ENCODE measurements at regions not wholly inside any gene's neighbourhood (a gene's known extent, or its start where the extent isn't known, plus 50 kb on each side); places are given as distances from the start of the nearest gene placed in this dataset.
"Not testable (repeated sequence)": the region's sequence is repeated elsewhere in the genome, so short reads cannot be mapped to it uniquely, and the experiment has no call there.

DNA sequence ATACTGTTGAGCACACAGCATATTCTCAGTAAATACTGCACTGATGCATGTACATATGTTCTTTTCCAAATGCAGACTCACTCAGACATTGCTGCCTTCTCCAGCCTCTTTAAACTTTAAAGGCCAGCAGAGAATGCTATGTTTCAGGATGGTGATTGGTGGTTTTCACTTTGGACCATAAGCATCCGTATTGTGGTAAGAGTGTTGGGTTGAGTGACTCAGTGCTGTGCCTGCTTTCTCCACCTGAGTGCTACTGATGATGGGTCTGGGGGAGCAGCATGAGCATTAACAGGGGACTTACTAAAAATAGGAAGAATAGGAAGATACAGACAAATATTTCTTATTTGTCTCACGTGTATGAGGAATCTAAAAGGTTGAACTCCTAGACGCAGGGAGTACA is 56.3 kb upstream of the ZNF92 start:
- DNase-seq (ENCODE audit: low read depth, low spot score), result no peak
- Histone ChIP-seq H3K27me3 (ENCODE audit: control insufficient read depth, insufficient read depth, low read length) (no peaks in the 10 kb centered on the region), H3K4me3 (ENCODE audit: low read length) (no peak overlapping the region), H3K36me3 (ENCODE audit: control insufficient read depth, insufficient read depth, low read length) (no peaks in the 10 kb centered on the region; the same call in 1 of the 2 replicates), H3K27ac (ENCODE audit: low read length) (no peak overlapping the region), H3K4me1 (ENCODE audit: control insufficient read depth, insufficient read depth, low read length) (no peaks in the 10 kb centered on the region), H3K9me3 (ENCODE audit: control insufficient read depth, insufficient read depth, low read length) (no peaks in the 10 kb centered on the region)
- no CpG with 5 or more reads among the region's 3 CpGs for WGBS (ENCODE audit: insufficient coverage, insufficient read length)

DNA sequence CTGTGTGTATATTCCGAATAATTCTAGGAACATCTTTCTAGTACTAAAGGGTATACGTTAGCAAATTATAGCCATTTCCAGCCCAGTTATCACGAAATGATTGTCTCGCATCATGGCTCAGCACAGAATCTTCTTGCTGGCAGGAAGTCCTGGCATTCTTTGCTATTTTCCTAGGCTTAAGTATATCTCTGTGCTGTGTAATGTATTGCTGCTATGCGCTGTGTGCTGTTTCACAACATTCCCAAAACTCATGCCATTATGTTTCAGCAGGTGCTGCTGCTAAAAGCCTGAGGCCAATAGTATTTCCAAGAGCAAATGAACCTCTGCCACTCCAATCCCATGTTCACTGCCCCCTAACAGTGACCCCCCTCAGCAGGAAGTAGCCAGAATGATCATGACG is 62.9 kb upstream of the ZNF92 start:
- WGBS (ENCODE audit: insufficient coverage, insufficient read length), result no CpG with 5 or more reads among the region's 6 CpGs

DNA sequence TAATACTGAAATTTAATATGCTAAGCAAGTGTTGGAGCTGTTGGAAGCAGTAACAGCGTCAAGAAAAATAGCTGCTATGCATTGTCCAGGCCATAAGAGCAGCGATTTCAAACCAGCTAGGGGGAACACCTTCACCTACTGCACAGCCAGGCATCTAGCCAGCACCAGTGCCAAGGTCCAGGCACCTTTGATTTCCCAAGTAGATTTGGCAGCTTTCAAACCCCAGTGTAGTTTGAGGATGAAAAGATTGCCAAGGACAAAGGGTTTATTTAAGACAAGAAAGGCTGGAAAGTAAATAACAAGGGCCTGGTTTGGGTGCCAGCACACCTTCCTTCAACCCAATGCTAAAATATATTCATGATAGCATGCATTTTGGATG is 65.4 kb upstream of the ZNF92 start:
- Histone ChIP-seq H3K36me3 (ENCODE audit: control insufficient read depth, insufficient read depth, low read length) (peaks cover 2% of the 10 kb centered on the region; the same call in 1 of the 2 replicates), H3K27ac (ENCODE audit: low read length) (no peak overlapping the region), H3K27me3 (ENCODE audit: control insufficient read depth, insufficient read depth, low read length) (no peaks in the 10 kb centered on the region), H3K4me3 (ENCODE audit: low read length) (no peak overlapping the region), H3K4me1 (ENCODE audit: control insufficient read depth, insufficient read depth, low read length) (no peaks in the 10 kb centered on the region), H3K9me3 (ENCODE audit: control insufficient read depth, insufficient read depth, low read length) (no peaks in the 10 kb centered on the region)
- whole genome bisulfite sequencing (ENCODE audit: insufficient coverage, insufficient read length), result no CpG with 5 or more reads among the region's 2 CpGs
- no peak for DNase-seq (ENCODE audit: low read depth, low spot score)

More for the DNA sequence above, 62.9 kb upstream of the ZNF92 start:
- no peaks in the 10 kb centered on the region for H3K9me3 ChIP-seq (ENCODE audit: control insufficient read depth, insufficient read depth, low read length)
- no peak for DNase-seq (ENCODE audit: low read depth, low spot score)
- H3K4me1 ChIP-seq (ENCODE audit: control insufficient read depth, insufficient read depth, low read length), result no peaks in the 10 kb centered on the region
- H3K36me3 ChIP-seq (ENCODE audit: control insufficient read depth, insufficient read depth, low read length), result peaks cover 2% of the 10 kb centered on the region; the same call in 1 of the 2 replicates
- no peak overlapping the region for H3K27ac ChIP-seq (ENCODE audit: low read length)
- no peak overlapping the region for H3K4me3 ChIP-seq (ENCODE audit: low read length)
- no peaks in the 10 kb centered on the region for H3K27me3 ChIP-seq (ENCODE audit: control insufficient read depth, insufficient read depth, low read length)

DNA sequence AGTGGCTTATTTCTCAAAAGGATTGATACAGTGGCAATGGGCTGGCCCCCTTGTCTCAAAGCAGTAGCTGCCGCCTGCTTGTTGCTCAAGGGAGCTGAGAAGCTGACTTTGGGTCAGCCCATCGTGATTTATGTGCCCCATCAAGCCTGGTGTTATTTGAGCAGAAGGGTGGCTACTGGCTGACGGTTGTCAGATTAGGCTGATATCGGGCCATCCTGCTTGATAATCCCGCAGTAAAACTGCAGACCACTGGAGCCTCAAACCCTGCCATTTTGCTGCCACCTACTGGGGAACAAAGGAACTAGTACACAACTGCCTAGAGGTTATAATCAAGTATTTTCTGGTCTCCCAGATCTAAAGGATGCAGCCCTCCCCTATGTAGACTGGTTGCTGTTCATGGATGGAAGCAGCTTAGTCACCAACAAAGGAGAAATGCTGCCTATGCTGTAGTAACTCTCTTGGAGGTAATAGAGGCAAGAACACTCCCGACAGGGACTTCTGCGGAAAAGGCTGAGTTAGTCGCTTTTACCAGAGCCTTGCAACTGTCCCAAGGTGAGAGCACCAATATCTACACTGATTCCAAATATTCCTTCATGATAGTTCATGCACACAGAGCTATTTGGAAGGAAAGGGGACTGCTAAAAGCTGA is 65.9 kb upstream of the ZNF92 start:
- Histone ChIP-seq H3K27ac (ENCODE audit: low read length) (no peak overlapping the region), H3K36me3 (ENCODE audit: control insufficient read depth, insufficient read depth, low read length) (peaks cover 2% of the 10 kb centered on the region; the same call in 1 of the 2 replicates), H3K4me3 (ENCODE audit: low read length) (no peak overlapping the region), H3K27me3 (ENCODE audit: control insufficient read depth, insufficient read depth, low read length) (no peaks in the 10 kb centered on the region), H3K4me1 (ENCODE audit: control insufficient read depth, insufficient read depth, low read length) (no peaks in the 10 kb centered on the region), H3K9me3 (ENCODE audit: control insufficient read depth, insufficient read depth, low read length) (no peaks in the 10 kb centered on the region)
- WGBS (ENCODE audit: insufficient coverage, insufficient read length), result no CpG with 5 or more reads among the region's 8 CpGs
- peak; percentile 73 for DNase-seq (ENCODE audit: low read depth, low spot score)

DNA sequence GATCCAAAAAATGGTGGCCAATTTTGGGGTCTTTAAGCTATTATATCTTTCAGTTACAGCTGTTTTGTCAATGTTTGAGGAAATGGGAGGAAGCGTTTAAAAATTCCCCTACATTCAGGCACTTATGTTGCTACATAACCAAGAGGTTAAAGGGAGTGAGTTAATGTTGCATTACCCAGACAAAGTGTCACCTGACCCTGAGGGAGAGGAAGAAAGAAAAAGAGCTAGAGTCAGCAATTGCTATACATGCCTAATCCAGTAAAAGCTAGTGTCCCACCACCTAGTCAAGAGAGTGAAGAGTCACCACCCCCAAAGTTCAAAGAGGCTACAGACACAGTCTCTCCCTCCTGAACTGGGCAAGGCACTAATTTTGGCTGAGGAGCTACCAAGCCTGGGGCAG is 69.5 kb upstream of the ZNF92 start:
- WGBS (ENCODE audit: insufficient coverage, insufficient read length), result no CpG with 5 or more reads among the region's 1 CpG
- no peaks in the 10 kb centered on the region for H3K27me3 ChIP-seq (ENCODE audit: control insufficient read depth, insufficient read depth, low read length)

GRCh38 chr7:65302883-65303282 is 70.8 kb upstream of the ZNF92 start:
- Histone ChIP-seq H3K4me1 (ENCODE audit: control insufficient read depth, insufficient read depth, low read length) (no peaks in the 10 kb centered on the region), H3K27me3 (ENCODE audit: control insufficient read depth, insufficient read depth, low read length) (no peaks in the 10 kb centered on the region), H3K9me3 (ENCODE audit: control insufficient read depth, insufficient read depth, low read length) (no peaks in the 10 kb centered on the region), H3K36me3 (ENCODE audit: control insufficient read depth, insufficient read depth, low read length) (no peaks in the 10 kb centered on the region), H3K27ac (ENCODE audit: low read length) (no peak overlapping the region), H3K4me3 (ENCODE audit: low read length) (no peak overlapping the region)
- WGBS (ENCODE audit: insufficient coverage, insufficient read length), result no CpG with 5 or more reads among the region's 1 CpG
- no peak for DNase-seq (ENCODE audit: low read depth, low spot score)

More for the DNA sequence above, 69.5 kb upstream of the ZNF92 start:
- Histone ChIP-seq H3K36me3 (ENCODE audit: control insufficient read depth, insufficient read depth, low read length) (no peaks in the 10 kb centered on the region), H3K4me1 (ENCODE audit: control insufficient read depth, insufficient read depth, low read length) (no peaks in the 10 kb centered on the region), H3K9me3 (ENCODE audit: control insufficient read depth, insufficient read depth, low read length) (no peaks in the 10 kb centered on the region), H3K4me3 (ENCODE audit: low read length) (no peak overlapping the region), H3K27ac (ENCODE audit: low read length) (no peak overlapping the region)
- no peak for DNase-seq (ENCODE audit: low read depth, low spot score)

DNA sequence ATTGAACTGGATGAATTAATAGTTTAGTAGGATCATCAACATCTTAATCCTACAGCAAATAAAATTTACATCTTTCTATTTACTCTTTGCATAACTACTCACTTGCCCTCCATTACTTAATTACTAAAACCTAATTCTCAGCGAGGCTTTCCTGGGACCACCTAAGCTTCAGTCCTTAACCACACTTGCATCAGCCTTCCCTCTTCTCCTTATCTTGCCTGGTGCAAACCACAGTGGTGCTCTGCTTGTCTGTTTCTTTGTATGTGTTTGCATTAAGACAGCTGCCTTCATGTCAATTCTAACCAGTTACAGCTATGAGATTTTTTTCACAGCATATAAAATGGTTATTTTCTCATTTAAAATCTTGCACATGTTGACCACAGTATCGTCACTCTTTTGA is 72.6 kb upstream of the ZNF92 start:
- WGBS (ENCODE audit: insufficient coverage, insufficient read length), result no CpG with 5 or more reads among the region's 2 CpGs
- H3K4me1 ChIP-seq (ENCODE audit: control insufficient read depth, insufficient read depth, low read length), result no peaks in the 10 kb centered on the region

GRCh38 chr7:65295409-65295808 is 78.2 kb upstream of the ZNF92 start:
- no peaks in the 10 kb centered on the region for H3K4me1 ChIP-seq (ENCODE audit: control insufficient read depth, insufficient read depth, low read length)
- no peaks in the 10 kb centered on the region for H3K27me3 ChIP-seq (ENCODE audit: control insufficient read depth, insufficient read depth, low read length)
- H3K9me3 ChIP-seq (ENCODE audit: control insufficient read depth, insufficient read depth, low read length), result no peaks in the 10 kb centered on the region
- WGBS (ENCODE audit: insufficient coverage, insufficient read length), result no CpG with 5 or more reads among the region's 2 CpGs
- H3K36me3 ChIP-seq (ENCODE audit: control insufficient read depth, insufficient read depth, low read length), result no peaks in the 10 kb centered on the region
- H3K27ac ChIP-seq (ENCODE audit: low read length), result no peak overlapping the region
- DNase-seq (ENCODE audit: low read depth, low spot score), result no peak
- no peak overlapping the region for H3K4me3 ChIP-seq (ENCODE audit: low read length)

More for the DNA sequence above, 72.6 kb upstream of the ZNF92 start:
- no peaks in the 10 kb centered on the region for H3K9me3 ChIP-seq (ENCODE audit: control insufficient read depth, insufficient read depth, low read length)
- no peak for DNase-seq (ENCODE audit: low read depth, low spot score)
- H3K27me3 ChIP-seq (ENCODE audit: control insufficient read depth, insufficient read depth, low read length), result no peaks in the 10 kb centered on the region
- no peak overlapping the region for H3K4me3 ChIP-seq (ENCODE audit: low read length)
- no peak overlapping the region for H3K27ac ChIP-seq (ENCODE audit: low read length)
- no peaks in the 10 kb centered on the region for H3K36me3 ChIP-seq (ENCODE audit: control insufficient read depth, insufficient read depth, low read length)

GRCh38 chr7:65290340-65290739 is 83.3 kb upstream of the ZNF92 start:
- not testable (repeated sequence) for H3K4me3 ChIP-seq (ENCODE audit: low read length); DNase-seq (ENCODE audit: low read depth, low spot score); H3K27me3 ChIP-seq (ENCODE audit: control insufficient read depth, insufficient read depth, low read length); H3K4me1 ChIP-seq (ENCODE audit: control insufficient read depth, insufficient read depth, low read length); H3K27ac ChIP-seq (ENCODE audit: low read length); H3K36me3 ChIP-seq (ENCODE audit: control insufficient read depth, insufficient read depth, low read length); H3K9me3 ChIP-seq (ENCODE audit: control insufficient read depth, insufficient read depth, low read length)
- WGBS (ENCODE audit: insufficient coverage, insufficient read length), result no CpG with 5 or more reads among the region's 9 CpGs

DNA sequence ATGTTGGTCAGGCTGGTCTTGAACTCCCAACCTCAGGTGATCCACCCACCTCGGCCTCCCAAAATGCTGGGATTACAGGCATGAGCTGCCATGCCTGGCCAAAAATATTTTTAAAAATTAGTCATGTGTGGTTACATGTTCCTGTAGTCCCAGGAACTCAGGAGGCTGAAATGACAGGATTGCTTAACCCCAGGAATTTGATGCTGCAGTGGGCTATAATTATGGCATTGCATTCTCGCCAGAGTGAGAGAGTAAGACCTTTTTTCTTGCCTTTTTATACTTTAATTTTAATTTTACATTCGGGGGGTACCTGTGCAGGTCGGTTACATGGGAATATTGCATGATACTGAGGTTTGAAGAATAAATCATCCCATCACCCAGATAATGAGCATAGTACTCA is 86.6 kb upstream of the ZNF92 start:
- Histone ChIP-seq H3K4me3 (ENCODE audit: low read length) (no peak overlapping the region), H3K27me3 (ENCODE audit: control insufficient read depth, insufficient read depth, low read length) (no peaks in the 10 kb centered on the region), H3K27ac (ENCODE audit: low read length) (no peak overlapping the region), H3K36me3 (ENCODE audit: control insufficient read depth, insufficient read depth, low read length) (no peaks in the 10 kb centered on the region), H3K4me1 (ENCODE audit: control insufficient read depth, insufficient read depth, low read length) (no peaks in the 10 kb centered on the region), H3K9me3 (ENCODE audit: control insufficient read depth, insufficient read depth, low read length) (no peaks in the 10 kb centered on the region)
- DNase-seq (ENCODE audit: low read depth, low spot score), result no peak
- WGBS (ENCODE audit: insufficient coverage, insufficient read length), result no CpG with 5 or more reads among the region's 4 CpGs
